Head of caudate nucleus (tissue), 42 donors: ENCODE measurements at regions not wholly inside any gene's neighbourhood (a gene's known extent, or its start where the extent isn't known, plus 50 kb on each side); places are given as distances from the start of the nearest gene placed in this dataset.

Experiments used
- DNase-seq, 42 donors: peaks; one replicate each; pipeline versions ENCODE4 v3.0.0 to v3.0.0-alpha.2; 2020 to 2021; ENCODE audit warnings: mixed read lengths in 7 of 42
- intact Hi-C: fragments of 100-400 bp; cut with DNase I; formaldehyde crosslinking; loops from one replicate; pipeline ENCODE4 v1.15.0; 2022

DNA sequence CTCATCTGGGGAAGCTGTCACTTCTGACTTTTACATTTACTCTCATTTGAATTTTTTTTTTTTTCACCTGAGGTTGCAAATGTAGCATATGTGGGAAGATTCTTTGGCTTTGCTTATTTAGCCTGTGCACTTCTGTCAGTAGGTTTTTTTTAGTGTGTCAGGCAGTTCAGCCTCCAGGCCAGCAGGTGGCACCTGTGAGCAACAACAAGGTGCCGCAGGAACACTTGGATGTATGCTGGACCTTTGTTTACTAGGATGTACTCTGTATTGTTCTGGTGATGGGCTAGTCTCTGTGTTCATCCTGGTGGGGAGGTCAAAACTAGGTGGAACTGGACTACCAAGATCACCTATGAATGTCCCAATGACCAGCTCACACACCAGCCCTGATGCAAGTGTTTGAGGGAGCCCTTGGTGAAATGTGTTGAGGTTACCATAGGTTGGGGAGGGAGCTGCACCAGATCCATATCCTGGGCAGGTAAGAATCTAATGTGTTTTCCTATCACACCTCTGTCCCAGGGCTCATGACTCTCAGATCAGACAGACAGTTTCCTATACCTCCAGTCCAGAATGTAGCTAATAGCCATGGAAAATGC, 618.2 kb downstream of the BRINP3 start:
- intact Hi-C loops = no loop called here
- DNase-seq = peak in 2 of 42 donors; percentile 12 to 18

DNA sequence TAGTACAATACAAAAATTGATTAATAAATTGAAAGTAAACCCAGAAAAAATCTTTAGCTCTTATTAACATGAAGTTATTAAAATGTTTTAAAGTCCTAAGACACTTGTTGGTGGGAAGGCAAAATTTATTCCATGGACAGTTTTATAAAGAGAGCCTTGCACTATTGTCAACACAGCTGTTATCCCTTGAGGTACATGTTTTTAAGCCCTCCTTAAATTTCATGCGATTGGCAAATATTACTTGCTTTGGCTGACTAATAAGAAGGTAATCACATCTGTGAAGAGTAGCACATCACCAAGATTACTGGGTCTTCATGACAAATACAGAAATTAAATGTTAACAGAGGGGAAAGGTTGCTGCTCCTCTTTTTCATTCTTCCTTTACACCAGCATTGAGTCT, 611.1 kb downstream of the BRINP3 start:
- no peak for DNase-seq

DNA sequence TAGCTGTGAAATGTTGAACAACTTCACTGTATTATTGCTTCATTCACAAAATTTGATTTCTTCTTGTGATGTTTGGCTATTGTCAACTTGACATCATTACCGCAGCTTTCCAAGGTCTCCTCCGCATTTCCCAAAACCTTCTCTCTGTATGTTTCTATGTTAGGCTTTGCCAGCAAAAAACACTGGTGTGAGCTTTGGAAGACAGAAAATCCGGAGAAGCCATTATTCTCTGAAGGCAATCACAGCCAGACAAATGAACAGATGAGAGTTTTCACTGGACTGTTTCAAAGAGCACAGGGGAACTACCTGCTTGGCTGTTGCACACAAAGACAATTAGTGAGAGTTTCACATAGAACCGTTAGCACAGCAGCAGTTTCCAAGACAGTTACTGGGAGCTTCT, 609.6 kb downstream of the BRINP3 start:
- intact Hi-C loops = no loop called here
- DNase-seq = no peak

More for the DNA sequence above, 611.1 kb downstream of the BRINP3 start:
- intact Hi-C loops = no loop called here

DNA sequence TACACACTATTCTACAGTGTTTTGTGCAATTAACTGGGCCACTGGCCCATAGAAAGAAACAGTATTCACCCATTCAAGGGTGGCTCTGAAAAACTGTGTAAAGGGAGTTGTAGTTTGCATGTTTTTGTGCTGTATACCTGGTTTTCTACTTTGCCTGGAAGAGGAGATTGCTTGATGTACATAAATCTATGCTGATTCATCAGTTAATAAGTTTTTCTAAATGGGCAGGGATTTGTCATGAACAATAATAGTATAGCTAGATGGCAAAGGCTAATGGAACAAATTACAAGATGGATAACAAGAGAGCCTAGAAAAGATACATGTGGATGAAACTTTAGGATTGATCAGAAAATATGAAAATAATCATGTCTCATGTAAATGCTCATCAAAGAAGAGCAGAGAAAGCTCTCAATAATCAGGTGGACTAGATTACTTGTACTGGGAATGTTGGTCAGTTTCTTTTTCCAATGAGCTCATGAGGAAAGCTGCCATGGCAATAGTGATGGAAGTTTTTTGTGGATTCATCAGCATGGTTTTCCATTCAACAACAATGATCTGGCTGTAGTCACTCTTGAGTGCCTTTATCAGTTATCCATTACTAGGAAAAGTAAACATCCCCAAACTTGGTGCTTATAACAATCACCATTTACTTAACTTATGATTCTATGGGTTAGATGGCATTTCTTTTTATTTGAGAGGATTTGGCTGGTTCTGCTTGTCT, 602.8 kb downstream of the BRINP3 start:
- DNase-seq = no peak
- intact Hi-C loops = no loop called here

DNA sequence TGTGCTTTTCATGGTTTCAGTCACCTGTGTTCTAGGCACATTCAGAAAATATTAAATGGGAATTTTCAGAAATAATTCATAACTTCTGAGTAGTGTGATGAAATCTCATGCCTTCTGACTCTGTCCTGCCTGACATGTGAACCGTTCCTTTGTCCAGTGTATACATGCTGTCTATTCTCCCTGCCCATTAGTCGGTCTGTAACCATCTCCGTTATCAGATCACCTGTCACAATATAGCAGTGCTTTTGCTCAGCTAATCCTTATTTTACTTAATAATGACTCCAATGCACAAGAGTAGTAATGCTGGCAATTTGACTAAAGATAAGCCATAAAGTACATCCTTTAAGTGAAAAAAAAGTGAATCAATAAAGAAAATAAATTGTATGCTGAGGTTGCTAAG, 597.5 kb downstream of the BRINP3 start:
- intact Hi-C loops = no loop called here
- DNase-seq = no peak

DNA sequence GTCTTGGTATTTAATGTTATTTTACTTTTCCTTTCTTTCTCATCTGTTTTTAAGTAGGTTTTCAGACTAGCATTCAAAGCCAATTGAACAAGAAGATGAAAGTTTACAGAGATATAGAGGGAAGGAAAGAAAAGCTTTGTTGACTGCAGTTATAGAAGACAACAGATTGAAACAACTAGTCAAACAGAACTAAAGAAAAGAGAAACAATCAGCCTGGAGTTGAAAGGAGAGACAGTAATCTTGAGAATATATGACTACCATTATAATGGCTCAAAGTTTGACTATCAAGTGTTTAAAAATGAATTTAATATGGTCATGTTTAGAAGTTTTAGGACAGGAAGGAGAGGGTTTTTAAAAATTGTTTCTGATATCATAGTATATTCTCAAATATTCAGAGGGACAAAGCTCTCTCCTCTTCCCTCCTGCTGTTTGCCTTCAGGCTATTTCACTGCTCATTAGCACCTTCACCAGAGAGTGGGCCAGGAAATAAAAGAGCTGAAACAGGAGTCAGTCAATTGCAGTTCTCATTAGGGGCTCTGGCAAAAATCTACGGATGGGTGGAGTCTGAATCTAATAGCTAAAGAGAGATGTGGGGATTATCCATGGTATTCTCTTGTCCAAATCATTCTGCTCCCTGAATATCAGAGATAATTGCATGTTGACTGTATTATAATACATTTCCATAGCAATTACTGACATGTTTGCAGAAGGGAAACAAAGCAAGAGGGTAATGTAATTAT, 577.8 kb downstream of the BRINP3 start:
- intact Hi-C loops = no loop called here
- no peak for DNase-seq

DNA sequence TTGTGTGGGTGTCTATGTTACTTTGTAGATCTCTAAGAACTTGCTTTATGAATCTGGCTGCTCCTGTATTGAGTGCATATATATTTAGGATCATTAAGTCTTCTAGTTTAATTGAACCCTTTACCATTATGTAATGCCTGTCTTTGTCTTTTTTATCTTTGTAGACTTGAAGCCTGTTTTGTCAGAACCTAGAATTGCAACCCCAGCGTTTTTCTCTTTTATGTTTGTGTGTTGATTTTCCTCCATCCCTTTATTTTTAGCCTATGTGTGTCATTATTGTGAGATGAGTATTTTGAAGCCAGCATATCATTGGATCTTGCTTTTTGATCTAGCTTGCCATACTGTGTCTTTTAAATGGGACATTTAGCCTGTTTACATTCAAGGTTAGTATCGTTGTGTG, 573.2 kb downstream of the BRINP3 start:
- intact Hi-C loops = no loop called here
- no peak for DNase-seq

DNA sequence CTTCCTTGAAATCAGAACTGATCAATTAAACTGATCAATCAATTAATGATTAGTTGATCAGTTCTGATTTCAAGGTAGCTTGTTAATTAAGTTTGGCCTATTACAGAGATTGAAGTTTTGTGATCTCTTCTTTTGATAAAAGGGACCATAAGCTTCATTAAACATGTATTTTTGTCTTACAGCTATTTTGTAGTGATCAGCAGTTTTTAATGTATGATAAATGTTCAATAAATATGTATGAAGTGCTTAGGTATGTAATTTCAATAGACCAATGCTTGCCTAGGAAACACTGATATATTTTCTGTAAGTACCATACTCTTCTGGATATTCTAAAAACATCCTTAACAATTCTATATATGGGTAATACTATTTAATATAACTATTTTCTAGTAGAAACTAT, 569.6 kb downstream of the BRINP3 start:
- intact Hi-C loops = no loop called here
- DNase-seq = no peak

DNA sequence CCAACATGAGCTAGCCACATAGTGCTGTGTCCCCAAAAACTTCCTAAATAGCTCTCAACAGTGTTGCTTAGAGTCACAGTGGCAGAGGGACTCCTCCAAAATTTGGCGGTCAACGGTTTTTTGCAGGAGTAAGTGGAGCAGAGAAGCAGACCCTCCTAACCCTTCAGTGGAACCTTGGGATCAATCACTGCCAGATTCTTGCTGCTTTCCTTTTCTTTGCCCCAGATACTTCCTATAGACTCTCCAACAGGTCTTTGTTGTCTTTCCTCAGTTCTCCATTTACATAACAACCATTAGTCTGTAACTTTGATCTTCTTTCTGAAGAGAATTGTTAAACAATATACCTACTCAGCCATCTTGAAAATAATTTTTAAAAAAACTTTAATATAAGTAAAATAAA, 556.1 kb downstream of the BRINP3 start:
- no peak for DNase-seq
- intact Hi-C loops = no loop called here

DNA sequence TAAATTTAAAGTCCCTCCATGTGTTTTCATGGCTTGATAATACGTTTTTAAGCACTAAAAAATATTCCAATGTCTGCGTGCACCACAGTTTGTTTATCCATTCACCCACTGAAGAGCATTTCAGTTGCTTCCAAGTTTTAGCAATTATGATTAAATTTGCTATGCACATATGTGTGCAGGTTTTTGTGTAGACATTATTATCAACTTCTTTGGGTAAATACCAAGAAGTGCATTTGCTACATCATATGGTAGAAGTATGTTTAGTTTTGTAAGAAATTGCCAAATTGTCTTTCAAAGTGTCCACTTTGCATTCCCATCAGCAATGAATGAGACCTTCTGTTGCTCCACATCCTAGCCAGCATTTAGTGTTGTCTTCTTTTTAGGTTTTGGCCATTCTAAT, 550.0 kb downstream of the BRINP3 start:
- intact Hi-C loops = no loop called here
- DNase-seq = no peak

DNA sequence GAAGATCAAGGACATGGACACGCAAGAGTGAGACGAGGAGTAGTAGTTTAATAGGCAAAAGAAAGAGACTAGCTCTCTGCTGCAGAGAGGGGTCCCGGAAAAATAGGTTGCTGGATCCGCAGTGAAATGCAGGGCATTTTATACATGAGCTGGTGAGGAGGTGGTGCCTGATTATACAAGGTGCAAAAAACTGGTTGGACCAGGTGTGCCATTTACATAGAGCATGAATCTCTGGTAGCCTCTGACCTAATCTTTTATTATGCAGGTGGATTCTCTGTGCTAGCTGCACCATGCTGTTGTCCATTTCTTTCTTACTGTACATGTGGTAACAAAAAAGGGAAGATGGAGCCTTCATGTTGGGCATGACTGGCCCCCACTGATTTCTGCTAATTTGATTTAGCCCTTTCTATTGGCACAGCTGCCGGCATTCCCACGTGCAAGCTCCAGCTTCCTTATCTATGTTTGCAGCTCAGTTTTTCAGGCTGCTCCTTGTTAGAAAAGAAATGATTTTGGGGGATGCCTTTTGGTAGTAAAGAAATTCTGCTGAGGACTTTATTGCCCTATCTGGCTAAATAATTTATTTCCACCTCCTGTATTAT, 548.1 kb downstream of the BRINP3 start:
- intact Hi-C loops = no loop called here
- DNase-seq = no peak

DNA sequence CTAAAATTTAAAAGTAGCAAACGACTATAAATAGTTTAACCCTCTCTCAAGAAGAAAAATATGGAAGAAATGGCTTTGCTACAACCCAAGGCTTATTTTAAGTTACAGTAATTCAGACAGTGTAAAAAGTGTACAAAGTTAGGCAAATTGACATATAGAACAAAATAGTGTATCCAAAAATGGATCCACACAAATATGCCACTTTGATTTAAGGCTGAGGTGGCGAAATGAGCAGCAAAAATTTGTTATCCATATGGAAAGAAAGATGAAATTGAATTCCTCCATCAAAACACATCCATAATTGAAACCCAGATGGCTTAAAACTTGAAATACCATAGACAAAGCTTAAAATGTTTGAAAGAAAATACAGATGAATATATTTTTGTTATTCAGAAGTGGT, 540.8 kb downstream of the BRINP3 start:
- intact Hi-C loops = no loop called here
- DNase-seq = no peak

DNA sequence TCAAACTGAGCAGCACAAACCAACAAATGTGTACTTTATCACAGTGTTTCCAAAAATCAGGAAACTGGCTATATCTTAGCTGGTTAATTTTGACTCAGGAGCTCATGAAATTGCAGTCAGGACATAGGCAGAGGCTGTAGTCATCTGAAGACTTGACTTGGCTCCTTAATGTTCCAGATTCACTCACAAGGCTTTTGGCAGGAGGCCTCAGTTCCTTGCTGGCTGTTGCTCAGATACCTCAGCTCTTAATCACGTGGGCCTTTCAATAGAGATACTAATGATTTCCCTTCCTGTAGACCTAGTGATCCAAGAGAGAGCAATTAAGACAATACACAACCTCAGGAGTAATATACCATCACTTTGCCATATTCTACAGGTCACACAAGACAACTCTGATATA, 537.7 kb downstream of the BRINP3 start:
- DNase-seq = peak in 1 of 42 donors; percentile 2

DNA sequence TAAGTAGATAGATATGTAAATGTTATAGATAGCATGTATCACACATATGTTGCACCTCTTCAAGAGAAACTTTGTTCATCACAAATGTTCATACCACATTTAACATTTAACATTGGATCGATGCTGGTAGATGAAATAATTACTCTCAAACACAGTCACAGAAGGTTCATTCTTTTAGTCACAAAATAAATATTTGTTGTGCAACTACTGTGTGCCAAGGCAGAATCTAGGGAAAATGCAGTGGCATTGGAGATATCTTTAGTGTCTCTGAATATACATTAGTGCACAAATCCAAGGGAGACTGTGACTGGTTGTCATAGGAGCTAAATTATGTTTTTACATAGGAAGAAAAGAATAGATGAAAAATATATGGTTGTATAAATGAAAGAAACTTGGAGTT, 535.7 kb downstream of the BRINP3 start:
- no peak for DNase-seq
- intact Hi-C loops = no loop called here

More for the DNA sequence above, 537.7 kb downstream of the BRINP3 start:
- intact Hi-C loops = no loop called here

DNA sequence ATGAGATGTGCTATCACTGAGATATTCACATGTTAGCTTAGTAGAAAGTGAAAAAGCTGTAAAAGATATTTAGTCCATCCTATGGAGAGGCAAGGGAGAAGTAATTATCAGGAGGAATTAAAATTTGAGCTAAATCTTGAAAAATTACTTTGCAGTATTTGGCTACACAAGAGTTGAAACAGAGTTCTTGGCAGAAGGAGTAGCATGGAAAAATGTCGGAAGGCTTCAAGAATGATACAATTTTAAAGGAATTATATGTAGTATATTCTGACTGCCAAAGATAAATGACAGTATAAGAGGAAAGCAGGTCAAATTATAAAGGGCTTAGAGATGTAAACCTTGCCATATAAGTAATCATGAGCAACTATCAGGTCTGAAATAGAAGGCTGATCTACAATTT, 518.9 kb downstream of the BRINP3 start:
- intact Hi-C loops = no loop called here
- DNase-seq = no peak

DNA sequence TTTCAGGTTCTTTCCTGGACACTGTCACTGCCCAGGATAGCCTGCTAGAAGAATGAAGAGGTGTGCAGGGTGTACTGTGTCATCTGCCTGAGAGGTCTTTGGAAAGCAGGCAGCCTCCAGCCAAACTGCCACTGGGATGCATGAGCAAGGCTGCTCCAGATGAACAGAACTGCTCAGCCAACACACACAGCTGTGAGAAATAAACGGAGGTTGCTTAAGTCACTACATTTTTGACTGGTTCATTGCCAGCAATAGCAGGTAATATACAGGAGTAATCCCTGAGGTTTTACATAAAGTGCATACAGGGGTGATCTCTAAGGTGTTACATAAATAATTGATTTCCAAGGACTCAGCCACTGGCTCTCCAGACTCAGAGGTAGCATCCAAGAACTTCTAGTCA, 516.9 kb downstream of the BRINP3 start:
- DNase-seq = no peak
- intact Hi-C loops = no loop called here

DNA sequence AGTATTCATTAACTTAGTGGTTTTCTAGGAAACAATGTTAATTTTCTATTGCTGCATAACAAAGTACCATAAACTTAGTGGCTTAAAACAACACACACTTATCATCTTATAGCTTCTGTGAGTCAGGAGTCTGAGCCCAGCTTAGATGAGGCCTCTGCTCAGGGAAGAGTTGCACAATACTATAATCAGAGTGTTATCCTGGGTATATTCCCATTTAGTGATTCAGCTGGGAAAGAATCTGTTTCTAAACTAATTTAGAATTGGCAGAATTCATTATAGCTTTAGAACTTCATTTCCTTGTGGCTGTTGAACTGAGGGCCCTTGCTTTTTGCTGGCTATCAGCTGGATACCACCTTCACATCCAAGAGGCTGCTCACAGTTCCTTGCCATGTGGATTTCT, 515.5 kb downstream of the BRINP3 start:
- no peak for DNase-seq
- intact Hi-C loops = no loop called here

DNA sequence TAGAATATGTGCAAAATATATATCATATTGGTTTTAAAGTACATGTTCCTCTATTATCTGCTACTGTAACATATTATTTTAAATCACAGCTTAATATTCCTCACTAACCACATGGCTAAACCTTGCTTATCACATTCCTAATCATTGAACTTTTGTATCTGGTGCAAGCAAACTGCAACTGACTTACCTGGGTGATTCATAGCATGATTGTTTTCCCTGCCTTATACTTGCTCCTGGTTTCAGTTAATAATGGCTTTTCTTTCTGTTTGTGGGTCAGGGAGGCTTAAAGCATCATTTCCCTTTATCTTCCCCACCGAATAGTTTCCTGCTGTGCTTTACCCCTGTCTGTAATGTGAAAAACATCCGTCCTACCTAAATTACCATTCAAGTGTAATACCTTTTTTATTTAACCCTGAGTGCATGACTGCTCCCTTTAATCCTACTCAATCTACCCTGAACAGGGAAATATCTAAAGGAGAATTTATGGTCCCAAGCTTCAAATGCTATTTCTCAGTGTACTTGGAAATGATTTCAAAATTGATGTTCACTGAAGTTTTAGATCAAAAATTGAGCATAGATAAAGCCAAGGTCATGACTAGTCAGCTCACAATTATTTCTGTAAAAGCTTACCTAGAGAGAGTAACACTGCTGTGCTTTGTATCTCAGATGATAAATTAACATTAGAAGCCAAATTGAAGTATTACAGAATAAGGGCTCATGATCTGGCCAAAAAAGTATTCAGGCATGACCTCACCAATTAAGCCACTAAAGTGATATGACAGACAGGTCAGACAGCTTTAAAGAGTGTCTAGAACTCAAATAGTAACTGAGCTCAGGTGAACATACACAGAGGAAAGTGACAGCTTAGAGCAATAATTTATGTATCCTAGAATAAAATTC, 507.1 kb downstream of the BRINP3 start:
- DNase-seq = no peak
- intact Hi-C loops = no loop called here

DNA sequence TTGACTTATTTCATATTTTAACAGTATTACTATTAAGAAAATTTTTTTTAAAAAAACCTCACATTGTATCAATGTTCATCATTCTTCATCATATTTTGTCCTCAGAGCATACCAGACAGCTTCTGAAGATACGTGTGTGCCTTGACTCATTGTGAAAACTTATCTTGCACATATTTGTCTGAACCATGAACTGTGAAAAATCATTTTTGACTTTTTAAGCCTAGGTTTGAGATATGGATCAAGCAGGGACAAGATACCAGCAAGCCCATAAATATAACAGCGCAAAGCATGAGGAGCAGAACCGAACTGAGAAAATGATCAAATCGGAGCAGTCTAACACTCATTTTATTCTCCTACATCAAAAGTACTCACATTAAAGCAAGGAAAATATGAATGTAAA, 506.0 kb downstream of the BRINP3 start:
- intact Hi-C loops = no loop called here
- DNase-seq = no peak
